HG03565 (cell line): ENCODE measurements at regions not wholly inside any gene's neighbourhood (a gene's known extent, or its start where the extent isn't known, plus 50 kb on each side); places are given as distances from the start of the nearest gene placed in this dataset.
"Not testable (repeated sequence)": the region's sequence is repeated elsewhere in the genome, so short reads cannot be mapped to it uniquely, and the experiment has no call there.

Experiments used
- ATAC-seq: cut with Tn5 transposase; IDR thresholded peaks from one replicate; pipeline ENCODE4 v1.9.1; 2021; ENCODE audit warnings: mild to moderate bottlenecking, moderate library complexity; ENCODE audit not compliant: unreplicated experiment

- no peak for ATAC-seq
Measured at GRCh38 chr1:5198328-5198727, 543.9 kb downstream of the AJAP1 start.

- ATAC-seq: no peak
Measured at GRCh38 chr1:5191470-5191869, 537.1 kb downstream of the AJAP1 start.

GRCh38 chr1:5189384-5189783, 535.0 kb downstream of the AJAP1 start:
- no peak for ATAC-seq

- ATAC-seq: no peak
Measured at GRCh38 chr1:5165762-5166161, 511.4 kb downstream of the AJAP1 start.

- ATAC-seq: no peak
Measured at GRCh38 chr1:5164158-5164557, 509.7 kb downstream of the AJAP1 start.

GRCh38 chr1:5161372-5161771, 507.0 kb downstream of the AJAP1 start:
- no peak for ATAC-seq

GRCh38 chr1:5157175-5157574, 502.8 kb downstream of the AJAP1 start:
- no peak for ATAC-seq

- ATAC-seq: no peak
Measured at GRCh38 chr1:5156416-5157120, 502.2 kb downstream of the AJAP1 start.

- ATAC-seq: no peak
Measured at GRCh38 chr1:5151511-5151910, 497.1 kb downstream of the AJAP1 start.

GRCh38 chr1:5150191-5150590, 495.8 kb downstream of the AJAP1 start:
- ATAC-seq: no peak

- no peak for ATAC-seq
Measured at GRCh38 chr1:5147806-5148205, 493.4 kb downstream of the AJAP1 start.

GRCh38 chr1:5142389-5142788, 488.0 kb downstream of the AJAP1 start:
- no peak for ATAC-seq

GRCh38 chr1:5141750-5142149, 487.3 kb downstream of the AJAP1 start:
- ATAC-seq: no peak

- no peak for ATAC-seq
Measured at GRCh38 chr1:5140962-5141361, 486.6 kb downstream of the AJAP1 start.

- no peak for ATAC-seq
Measured at GRCh38 chr1:5140136-5140535, 485.7 kb downstream of the AJAP1 start.

- ATAC-seq: no peak
Measured at GRCh38 chr1:5129746-5130355, 475.4 kb downstream of the AJAP1 start.

GRCh38 chr1:5125208-5125607, 470.8 kb downstream of the AJAP1 start:
- ATAC-seq: no peak

- no peak for ATAC-seq
Measured at GRCh38 chr1:5120559-5120958, 466.1 kb downstream of the AJAP1 start.

- ATAC-seq: no peak
Measured at GRCh38 chr1:5119366-5120234, 465.2 kb downstream of the AJAP1 start.

GRCh38 chr1:5118771-5119170, 464.4 kb downstream of the AJAP1 start:
- ATAC-seq: not testable (repeated sequence)

- ATAC-seq: not testable (repeated sequence)
Measured at GRCh38 chr1:5118292-5118691, 463.9 kb downstream of the AJAP1 start.

GRCh38 chr1:5111581-5111980, 457.2 kb downstream of the AJAP1 start:
- ATAC-seq: no peak
